Activated T-helper 1 cell treated with Interleukin-2 at 50 U/mL for 16 hours (primary cell): ENCODE measurements at regions not wholly inside any gene's neighbourhood (a gene's known extent, or its start where the extent isn't known, plus 50 kb on each side); places are given as distances from the start of the nearest gene placed in this dataset.

Experiments
- DNase-seq: peaks from one replicate; pipeline ENCODE4 v3.0.0-alpha.2; 2020; ENCODE audit warnings: low read depth

DNA sequence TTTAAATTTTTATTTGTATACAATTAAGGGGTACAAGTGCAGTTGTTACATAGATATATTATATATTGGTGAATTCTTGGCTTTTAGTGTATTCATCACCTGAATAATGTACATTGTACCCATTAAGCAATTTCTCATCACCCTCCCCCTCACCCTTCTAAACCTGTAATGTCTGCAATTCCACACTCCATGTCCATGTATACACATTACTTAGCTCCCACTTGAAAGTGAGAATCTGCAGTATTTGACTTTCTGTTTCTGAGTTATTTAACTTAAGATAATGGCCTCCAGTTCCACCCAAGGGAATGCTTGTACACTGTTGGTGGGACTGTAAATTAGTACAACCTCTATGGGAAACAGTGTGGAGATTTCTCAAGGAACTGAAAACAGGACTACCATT, 383.2 kb upstream of the KCNMB2 start:
- no peak for DNase-seq

- no peak for DNase-seq
These were observed 380.7 kb upstream of the KCNMB2 start for GRCh38 chr3:178155521-178155920.

DNA sequence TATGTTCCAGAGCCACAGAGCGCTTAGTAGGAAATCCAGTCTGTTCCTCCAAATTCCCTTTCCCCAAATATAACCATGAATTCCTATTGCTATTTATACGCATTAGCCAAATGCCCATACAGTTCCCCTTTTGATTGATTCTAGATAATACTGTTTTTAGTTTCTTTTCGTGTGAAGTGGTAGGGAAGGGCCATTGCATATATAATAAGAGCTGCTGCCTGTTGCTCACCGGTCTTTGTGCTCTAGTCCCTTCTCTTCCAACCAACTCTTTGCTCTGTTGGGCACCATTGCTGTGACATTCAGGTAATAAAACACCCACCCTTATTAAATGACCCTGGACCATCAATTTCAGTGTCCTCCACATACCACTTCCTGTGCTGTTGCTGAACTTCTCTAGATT, 379.9 kb upstream of the KCNMB2 start:
- DNase-seq: no peak

GRCh38 chr3:178159691-178160220, 376.5 kb upstream of the KCNMB2 start:
- DNase-seq: no peak

DNA sequence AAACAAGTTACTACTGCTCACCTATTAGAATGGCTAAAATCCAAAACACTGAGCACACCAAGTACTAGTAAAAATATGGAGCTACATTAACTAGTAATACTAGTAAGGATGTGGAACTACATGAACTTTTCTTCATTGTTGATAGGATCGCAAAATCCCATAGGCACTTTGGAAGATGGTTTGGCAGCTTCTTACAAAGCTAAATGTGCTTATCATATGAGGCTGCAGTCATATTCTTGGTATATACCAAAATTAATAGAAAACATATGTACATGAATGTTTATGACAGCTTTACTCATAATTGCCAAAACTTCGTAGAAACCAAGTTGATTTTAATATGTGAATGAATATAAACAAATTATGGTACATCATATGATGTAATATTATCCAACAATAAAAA, 366.8 kb upstream of the KCNMB2 start:
- DNase-seq: no peak

- DNase-seq: no peak
These were observed 365.3 kb upstream of the KCNMB2 start for GRCh38 chr3:178170698-178171535.

- no peak for DNase-seq
These were observed 364.1 kb upstream of the KCNMB2 start for GRCh38 chr3:178172121-178172520.

DNA sequence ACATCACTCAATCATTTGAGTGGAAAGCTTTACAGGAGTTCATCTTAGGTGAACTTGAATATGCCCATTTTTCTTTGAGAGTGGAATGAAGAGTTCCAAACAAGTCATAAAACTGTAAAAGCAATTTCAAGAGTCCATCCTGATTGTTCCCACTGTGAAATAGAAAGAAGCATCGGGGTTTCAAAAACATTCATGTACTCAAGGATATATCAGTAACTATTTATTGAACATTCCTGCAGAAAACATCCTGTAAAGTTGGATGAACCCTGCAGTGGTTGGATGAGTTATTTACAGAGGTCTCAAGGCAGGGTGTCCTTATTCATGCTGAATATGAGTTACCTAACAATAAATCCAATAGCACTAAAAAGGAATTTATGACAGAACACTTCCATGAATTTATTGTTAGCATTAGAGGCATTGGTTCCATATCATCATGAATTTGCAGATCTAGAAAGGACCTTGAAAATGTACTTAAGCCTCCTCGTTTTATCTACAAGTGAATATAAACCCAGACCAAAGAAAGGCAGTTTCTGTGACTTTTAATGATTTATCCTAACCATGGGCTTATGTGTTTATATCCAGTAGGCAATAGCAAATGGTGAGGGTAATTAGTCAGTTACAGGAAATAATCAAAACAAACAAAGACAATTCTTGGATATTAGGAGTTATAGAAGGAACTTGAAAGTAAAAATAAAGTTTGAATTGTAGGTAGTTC, 361.9 kb upstream of the KCNMB2 start:
- no peak for DNase-seq

GRCh38 chr3:178181088-178181487, 355.1 kb upstream of the KCNMB2 start:
- no peak for DNase-seq

GRCh38 chr3:178181784-178182183, 354.5 kb upstream of the KCNMB2 start:
- DNase-seq: no peak

DNA sequence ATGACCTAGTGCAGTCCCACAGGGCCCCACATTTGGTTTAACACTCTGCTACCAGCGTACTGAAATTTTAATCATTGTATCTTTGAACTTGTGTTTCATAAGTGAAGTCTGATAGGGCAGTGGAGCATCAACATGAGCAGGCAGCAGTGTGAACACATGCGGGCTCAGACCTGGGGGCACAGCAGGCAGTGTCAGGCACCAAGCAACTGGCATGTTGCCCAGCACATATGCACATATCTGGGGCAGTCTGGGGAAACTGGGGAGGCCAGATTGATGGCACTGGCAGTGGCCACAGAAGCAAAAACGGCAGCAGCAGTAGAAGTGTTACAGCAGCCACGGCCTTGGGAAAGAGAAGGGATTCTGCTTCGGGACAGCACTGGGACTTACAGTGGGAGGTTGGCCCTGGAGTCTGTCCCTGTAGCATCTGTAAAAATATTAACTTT, 353.9 kb upstream of the KCNMB2 start:
- no peak for DNase-seq

DNA sequence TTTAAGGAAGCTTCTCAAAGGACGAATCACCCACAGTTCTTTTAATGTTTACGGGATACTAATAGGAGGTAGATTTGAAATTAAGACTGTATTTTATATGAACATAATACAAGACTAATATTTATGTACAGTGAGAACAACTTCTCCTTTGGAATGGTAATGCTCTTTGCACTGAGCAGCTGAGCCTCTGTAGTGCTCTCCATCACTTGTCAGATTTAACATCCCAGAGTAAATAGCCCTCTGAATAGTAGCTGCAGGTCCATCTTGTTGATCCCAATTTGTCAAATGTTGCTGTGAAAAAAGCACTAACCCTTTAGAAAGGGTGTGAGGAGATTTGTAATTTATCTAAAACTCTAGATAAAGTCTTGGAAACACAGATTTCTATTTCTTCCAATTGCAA, 351.4 kb upstream of the KCNMB2 start:
- no peak for DNase-seq

GRCh38 chr3:178186666-178187065, 349.6 kb upstream of the KCNMB2 start:
- DNase-seq: no peak

- no peak for DNase-seq
These were observed 346.4 kb upstream of the KCNMB2 start for GRCh38 chr3:178189854-178190253.

DNA sequence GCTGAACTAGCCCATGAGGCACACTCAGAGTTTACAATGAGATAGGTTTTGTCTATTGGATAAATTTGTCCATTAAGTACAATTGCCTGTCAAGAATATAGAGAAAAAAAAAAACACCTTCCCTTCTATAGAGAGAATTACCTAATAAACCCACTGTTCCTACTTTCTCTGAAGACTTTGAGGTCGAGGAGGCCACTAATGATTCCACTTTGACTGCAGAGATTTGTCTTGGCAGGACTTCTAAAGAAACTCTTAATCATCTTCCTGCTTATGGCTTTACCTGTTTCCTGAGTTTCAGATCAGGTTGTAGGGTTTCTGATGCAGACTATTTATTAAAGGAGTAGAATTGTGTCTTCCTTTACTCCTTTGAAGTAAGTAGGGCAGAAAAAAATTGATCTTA, 342.4 kb upstream of the KCNMB2 start:
- DNase-seq: no peak

GRCh38 chr3:178194539-178194938, 341.7 kb upstream of the KCNMB2 start:
- DNase-seq: no peak

DNA sequence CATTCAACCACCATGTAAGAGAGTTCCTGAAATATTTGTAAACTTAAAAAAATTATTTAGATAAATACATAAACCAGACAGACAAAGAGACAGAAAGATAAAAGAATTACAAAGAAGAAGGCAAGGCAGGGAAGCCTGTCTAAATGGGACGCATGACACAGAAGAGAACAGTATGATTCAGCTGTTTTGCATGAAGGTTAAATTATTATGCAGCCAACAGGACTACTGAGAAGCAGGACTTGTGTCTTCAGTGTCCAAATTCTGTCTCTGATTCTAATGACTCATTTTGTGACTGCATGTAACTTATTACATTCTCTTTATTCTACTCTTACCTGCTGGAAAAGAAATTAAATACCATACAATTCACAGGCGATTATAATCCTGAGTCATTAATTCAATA, 340.4 kb upstream of the KCNMB2 start:
- no peak for DNase-seq

- no peak for DNase-seq
These were observed 337.9 kb upstream of the KCNMB2 start for GRCh38 chr3:178198329-178198728.

GRCh38 chr3:178200316-178200715, 335.9 kb upstream of the KCNMB2 start:
- no peak for DNase-seq

GRCh38 chr3:178201714-178202113, 334.5 kb upstream of the KCNMB2 start:
- no peak for DNase-seq

- DNase-seq: no peak
These were observed 334.0 kb upstream of the KCNMB2 start for GRCh38 chr3:178202194-178202593.

GRCh38 chr3:178203165-178203564, 333.1 kb upstream of the KCNMB2 start:
- no peak for DNase-seq

DNA sequence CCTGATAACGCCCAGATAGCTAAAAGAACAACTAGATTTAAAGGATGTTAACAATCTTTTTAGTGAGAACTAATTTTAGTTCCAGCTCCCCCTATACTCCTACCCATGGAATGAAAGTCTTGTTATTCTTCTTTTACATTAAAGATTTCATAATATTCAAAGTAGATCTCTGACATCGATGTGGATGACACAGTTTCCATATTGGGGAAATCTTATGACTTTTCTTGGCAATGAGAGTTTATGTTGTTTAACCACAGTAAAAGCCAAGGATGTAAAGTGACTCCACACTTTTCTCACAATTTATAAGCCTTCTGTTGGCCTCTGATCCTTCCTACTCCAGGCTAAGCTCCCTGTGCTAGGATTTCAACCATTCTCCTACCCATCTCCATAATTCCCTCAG, 332.6 kb upstream of the KCNMB2 start:
- no peak for DNase-seq
